Left hindlimb (tissue), 1 donor: ENCODE measurements at regions not wholly inside any gene's neighbourhood (a gene's known extent, or its start where the extent isn't known, plus 50 kb on each side); places are given as distances from the start of the nearest gene placed in this dataset.
"Not testable (repeated sequence)": the region's sequence is repeated elsewhere in the genome, so short reads cannot be mapped to it uniquely, and the experiment has no call there.

ENCODE experiments used
- DNase-seq: peaks from one replicate; pipeline ENCODE4 v3.0.0-alpha.2; 2018

GRCh38 chr2:51795248-51795888, 763.4 kb upstream of the NRXN1 start:
- no peak for DNase-seq

DNA sequence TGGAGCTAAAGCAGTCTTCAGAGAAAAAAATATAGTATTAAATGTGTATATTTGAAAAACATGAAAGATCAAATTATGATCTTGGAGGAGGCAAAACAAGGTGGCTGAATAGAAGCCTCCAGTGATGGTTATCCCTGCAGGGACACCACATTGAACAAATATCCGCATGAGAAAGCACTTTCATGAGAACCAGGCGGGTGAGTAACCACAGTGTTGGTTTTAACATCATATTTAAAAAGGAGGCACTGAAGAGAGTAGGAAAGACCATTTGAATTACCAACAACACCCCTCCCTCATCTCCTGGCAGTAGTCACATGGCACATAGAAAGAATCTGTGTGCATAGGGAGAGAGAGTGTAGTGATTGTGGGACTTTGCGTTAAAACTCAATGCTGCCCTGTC, 759.6 kb upstream of the NRXN1 start:
- DNase-seq, result no peak

GRCh38 chr2:51790854-51791253, 758.9 kb upstream of the NRXN1 start:
- no peak for DNase-seq

- no peak for DNase-seq
Measured at GRCh38 chr2:51789918-51790317, 758.0 kb upstream of the NRXN1 start.

- no peak for DNase-seq
Measured at GRCh38 chr2:51782921-51783765, 751.2 kb upstream of the NRXN1 start.

DNA sequence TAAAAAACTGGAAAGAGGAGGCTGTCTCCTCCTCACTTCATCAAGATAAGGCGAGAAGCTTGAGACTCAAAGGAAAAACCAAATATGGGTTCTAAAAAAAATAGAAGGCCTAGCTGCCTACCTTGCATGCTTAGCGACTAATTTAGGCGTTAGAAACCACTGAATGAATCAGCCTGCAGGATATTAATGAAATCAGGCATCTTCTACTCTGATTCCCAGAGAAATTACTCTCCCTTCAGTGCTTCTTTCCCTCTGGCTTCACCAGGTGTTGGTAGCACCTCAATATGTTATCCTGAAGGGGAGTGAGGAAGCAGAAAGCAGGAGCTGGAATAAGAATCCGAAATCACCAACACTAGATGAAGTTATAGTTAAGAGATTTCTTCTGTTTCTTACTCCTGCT, 749.8 kb upstream of the NRXN1 start:
- DNase-seq, result no peak

DNA sequence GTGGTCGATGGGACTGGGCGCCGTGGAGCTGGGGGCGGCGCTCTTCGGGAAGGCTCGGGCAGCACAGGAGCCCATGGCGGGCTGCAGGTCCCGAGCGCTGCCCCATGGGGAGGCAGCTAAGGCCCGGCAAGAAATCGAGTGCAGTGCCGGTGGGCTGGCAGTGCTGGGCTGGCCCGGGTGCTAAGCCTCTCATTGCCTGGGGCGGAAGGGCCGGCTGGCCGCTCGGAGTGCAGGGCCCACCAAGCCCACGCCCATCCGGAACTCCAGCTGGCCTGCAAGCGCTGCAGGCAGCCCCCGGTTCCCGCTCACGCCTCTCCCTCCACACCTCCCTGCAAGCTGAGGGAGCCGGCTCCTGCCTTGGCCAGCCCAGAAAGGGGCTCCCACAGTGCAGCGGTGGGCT, 748.4 kb upstream of the NRXN1 start:
- no peak for DNase-seq

GRCh38 chr2:51779723-51780122, 747.8 kb upstream of the NRXN1 start:
- DNase-seq, result not testable (repeated sequence)

DNA sequence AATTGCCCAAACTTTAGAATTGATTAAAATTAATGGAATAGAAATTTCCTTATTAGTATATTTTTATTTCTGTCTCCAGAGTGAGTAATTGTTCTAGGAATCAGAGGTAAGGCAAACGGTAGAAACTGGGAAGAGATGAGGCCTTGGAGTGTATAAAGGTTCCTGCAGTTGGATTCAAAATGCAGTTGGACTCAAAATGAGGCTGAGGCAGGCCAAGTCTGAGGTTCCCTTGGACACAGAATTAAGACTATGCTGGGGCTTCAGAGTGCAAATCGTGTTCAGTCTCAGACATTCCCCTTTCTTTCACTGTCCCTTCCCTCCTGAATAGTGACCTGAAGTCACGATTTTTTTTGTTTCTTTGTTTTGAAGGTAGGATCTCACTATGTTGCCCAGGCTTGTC, 746.9 kb upstream of the NRXN1 start:
- no peak for DNase-seq

DNA sequence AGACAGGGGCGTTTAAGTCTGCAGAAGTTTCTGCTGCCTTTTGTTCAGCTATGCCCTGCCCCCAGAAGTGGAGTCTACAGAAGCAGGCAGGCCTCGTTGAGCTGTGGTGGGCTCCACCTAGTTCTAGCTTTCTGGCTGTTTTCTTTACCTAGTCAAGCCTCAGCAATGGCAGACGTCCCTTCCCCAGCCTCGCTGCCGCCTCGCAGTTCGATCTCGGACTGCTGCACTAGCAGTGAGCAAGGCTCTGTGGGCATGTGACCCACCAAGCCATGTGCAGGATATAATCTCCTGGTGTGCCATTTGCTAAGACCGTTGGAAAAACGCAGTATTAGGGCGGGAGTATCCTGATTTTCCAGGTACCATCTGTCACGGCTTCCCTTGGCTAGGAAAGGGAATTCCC, 742.7 kb upstream of the NRXN1 start:
- DNase-seq, result not testable (repeated sequence)

- no peak for DNase-seq
Measured at GRCh38 chr2:51760441-51760840, 728.5 kb upstream of the NRXN1 start.

GRCh38 chr2:51758081-51758480, 726.1 kb upstream of the NRXN1 start:
- DNase-seq, result no peak

GRCh38 chr2:51734115-51734514, 702.2 kb upstream of the NRXN1 start:
- DNase-seq, result no peak

GRCh38 chr2:51723691-51724090, 691.8 kb upstream of the NRXN1 start:
- DNase-seq, result no peak

DNA sequence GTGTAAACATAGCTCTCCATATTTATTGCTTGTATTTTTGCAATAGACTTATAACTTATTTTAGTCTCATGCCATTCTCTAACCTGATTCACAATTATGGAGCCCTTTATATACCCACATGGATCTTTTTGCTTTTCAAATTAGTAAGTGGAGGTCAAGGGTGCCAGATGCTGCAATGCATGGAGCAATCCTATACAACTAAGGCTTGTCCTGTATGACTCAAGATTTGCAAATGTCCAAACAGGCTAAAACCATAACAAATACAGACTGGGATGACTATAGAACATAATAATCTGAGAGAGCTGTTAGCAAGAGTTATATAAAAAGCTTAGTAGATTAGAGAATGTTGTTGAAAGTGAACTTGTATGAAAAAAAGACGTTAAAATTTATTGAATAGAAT, 690.4 kb upstream of the NRXN1 start:
- DNase-seq, result no peak

DNA sequence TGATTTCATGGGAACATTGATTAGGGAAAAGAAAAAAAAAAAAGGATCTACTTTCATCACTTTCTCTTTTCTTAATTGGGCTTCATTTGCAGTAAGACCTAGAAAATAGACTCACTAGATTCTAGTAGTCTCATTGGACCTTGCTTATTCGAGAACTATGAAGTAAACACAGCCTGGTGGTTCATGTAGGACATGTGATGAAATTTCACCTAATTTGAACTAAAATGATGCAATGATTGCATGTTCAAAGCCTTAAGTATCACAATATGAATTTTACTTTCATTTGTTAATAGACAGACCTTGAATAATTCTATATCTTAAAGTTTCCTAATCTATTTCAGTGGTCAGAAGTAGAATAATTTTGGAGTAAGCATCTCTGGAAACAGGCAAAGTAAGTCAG, 688.9 kb upstream of the NRXN1 start:
- DNase-seq, result no peak

DNA sequence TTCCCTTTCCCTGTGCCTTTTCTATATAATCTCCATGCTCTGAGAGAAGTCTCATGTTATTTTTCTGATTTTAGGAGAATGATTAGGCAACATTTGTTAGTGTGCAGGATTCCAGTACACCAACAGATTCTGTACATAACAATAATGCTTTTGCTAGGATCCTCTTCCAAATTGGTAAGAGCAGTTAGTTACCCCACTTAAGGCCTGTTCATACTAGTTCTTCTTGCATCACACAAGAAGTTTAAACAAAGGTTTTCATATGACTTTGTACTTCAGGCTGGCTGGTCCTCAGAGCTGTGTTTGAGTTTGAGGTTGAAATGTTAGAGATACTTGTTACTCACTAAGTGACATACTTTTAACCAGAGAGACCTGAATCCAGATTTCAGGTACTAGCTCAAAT, 686.9 kb upstream of the NRXN1 start:
- no peak for DNase-seq

- no peak for DNase-seq
Measured at GRCh38 chr2:51717312-51717711, 685.4 kb upstream of the NRXN1 start.

DNA sequence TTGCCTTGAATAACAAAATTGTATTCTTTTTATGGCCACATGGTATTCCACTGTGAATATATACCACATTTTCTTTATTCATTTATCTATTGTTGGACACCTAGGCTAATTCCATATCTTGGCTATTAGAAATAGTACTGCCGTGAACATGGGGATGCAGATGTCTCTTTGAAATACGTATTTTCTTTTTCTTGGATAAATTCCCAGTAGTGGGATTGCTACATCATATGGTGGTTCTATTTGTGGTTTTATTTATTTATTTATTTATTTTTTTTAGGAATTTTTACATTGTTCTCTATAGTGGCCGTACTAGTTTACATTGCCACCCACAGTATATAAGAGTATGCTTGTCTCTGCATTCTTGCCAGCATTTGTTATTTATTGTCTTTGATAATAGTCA, 679.8 kb upstream of the NRXN1 start:
- no peak for DNase-seq

DNA sequence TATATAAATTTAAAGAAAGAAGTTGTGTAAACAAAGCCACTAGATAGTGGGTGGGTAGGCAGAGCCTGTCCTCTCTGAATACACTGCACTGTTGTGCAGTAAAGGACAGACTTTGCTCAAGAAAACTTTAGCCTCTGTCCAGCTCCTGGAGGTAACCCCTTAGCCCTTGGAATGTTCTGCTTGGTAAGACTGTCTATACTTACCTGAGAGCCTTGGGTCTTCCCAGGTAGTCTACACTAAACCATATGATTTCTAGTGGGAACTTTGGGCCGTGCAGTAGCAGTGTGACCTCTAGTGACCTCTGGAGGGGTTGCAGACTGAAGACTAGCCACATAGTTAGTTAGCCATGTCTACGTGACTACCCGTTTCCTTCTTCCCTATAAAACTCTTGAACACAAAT, 678.3 kb upstream of the NRXN1 start:
- no peak for DNase-seq

DNA sequence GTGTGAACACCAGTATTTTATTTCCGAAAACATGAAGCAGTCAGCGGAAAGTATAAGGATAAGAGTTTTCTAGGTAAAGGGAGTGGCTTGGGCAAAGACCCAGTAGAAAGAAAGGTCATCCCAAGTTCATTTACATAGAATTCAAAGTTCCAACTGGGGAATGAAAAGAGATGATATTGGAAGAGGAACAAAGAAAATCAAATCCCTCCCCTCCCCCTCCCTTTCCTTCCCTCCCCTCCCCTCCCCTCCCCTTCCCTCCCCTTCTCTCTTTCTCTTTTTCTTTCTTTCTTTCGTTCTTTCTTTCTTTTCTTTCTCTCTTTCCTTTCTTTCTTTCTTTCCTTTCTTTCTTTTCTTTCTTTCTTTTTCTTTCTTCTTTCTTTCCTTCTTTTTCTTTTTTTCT, 675.7 kb upstream of the NRXN1 start:
- DNase-seq, result no peak

GRCh38 chr2:51706220-51706619, 674.3 kb upstream of the NRXN1 start:
- no peak for DNase-seq

GRCh38 chr2:51705417-51705816, 673.5 kb upstream of the NRXN1 start:
- no peak for DNase-seq

DNA sequence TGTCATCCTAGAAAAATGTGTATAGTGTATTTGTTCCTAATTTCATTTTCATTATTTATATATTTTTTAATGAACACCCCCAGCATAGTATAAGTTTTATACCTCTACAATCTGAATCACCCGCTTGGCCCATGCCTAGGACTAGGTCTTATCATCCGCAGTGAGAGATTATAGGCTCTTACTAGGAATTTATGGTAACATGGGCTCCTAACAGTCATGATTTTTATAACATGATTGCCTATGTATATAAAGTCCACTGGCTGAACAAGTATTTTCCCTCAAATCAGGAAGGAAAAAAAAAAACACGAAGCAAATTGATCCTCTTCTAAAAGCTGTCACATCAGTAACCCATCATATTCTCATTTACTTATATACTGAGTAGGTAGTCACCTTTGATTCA, 666.1 kb upstream of the NRXN1 start:
- DNase-seq, result no peak

- DNase-seq, result no peak
Measured at GRCh38 chr2:51697095-51697494, 665.2 kb upstream of the NRXN1 start.
